Stimulated activated CD4-positive, alpha-beta T cell treated with anti-CD3 and anti-CD28 coated beads, Interleukin-12 subunit alpha, Interleukin-12 subunit beta, amount 100 ng/mL, for 48 hours (primary cell): ENCODE measurements at regions not wholly inside any gene's neighbourhood (a gene's known extent, or its start where the extent isn't known, plus 50 kb on each side); places are given as distances from the start of the nearest gene placed in this dataset.
"Not testable (repeated sequence)": the region's sequence is repeated elsewhere in the genome, so short reads cannot be mapped to it uniquely, and the experiment has no call there.

Experiments used
- DNase-seq, 3 donors: peaks; one replicate each; pipeline ENCODE4 v3.0.0-alpha.2; 2020; ENCODE audit warnings: low read depth in 2 of 3, low spot score in 1 of 3

DNA sequence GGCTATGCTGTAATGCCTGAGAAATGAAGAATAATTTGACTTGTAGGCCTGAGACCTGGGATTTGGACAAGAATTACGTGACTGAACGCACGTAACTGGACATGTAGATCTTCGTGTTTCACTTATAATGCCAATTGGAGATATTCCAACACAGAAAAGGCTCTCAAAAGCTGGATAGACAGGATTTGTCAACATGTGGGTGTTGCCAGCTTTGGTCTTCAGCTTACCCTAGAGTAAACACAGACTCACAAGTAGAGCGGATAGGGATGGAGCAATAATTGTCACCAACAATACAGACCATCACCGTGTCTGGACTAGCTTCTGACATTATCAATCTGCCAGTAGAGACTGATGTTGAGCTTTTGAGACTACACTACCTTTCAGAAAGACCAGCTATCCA lies 1511.0 kb upstream of the ADGRL3 start:
- no peak for DNase-seq

DNA sequence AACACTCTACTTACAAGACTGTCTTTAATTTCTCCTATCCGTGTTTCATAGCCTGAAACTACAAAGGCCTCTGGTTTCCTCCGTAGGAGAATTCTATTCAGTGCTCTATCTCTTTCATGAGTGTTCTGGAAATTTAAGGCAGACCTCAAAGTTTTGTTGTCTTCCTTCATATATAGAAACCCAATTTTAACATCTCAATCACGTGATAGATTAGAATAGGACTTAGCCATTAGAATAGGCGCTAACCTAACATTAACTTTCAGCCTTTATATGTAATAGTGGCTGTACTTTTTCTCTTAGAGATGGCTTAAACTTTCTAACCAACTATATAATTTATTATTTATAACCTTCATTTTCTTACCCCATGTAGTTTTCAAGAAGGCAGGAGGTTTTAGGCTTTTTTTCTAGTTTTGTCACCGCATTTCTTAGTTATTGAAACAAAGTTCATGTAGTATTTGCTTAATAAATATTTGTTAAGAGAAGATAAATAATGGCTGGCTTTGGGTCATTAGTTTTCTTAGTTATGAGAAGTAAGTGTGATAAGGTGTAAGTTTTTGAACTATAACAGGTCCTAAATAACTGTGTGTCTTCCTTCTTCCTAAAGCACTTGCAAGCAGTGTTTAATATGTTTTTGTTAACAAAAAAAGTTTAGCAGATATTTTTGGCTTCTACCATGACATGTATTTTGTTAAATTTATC lies 1504.6 kb upstream of the ADGRL3 start:
- DNase-seq: no peak

DNA sequence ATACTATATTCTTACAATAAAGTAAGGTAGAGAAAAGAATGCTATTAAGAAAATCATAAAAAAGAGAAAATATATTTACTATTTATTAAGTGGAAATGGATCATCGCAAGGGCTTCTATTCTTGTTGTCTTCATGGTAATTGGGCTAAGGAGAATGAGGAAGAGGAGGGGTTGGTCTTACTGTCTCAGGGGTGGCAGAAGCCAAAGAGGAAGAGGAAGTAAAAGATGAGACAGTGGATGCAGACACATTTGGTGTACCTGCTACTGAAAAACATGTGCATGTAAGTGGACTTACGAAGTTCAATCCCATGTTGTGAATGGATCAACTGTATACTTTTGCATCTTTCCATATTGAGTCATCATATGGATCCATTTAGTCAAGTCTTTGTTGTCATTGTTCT lies 1502.1 kb upstream of the ADGRL3 start:
- DNase-seq: no peak

DNA sequence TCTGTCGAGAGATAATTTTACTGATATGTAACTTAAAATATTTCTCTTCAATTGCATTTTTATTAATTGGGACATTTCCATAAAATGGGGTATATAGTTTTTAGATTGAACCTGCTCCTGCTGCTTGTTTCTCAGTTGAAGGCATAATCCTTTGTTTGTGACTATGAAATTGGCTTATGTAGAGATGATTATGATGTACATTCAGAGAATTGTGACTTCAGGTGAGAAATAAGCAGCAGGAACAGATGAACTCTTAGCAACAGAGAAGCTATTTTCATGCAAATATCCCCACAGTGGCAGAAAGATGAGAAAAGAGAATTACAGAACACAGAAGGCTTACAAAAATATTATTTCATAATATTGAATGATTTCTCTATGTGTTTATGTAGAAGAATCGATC lies 1499.5 kb upstream of the ADGRL3 start:
- DNase-seq: no peak

- DNase-seq: no peak
These were observed 1495.5 kb upstream of the ADGRL3 start for GRCh38 chr4:59704616-59705015.

DNA sequence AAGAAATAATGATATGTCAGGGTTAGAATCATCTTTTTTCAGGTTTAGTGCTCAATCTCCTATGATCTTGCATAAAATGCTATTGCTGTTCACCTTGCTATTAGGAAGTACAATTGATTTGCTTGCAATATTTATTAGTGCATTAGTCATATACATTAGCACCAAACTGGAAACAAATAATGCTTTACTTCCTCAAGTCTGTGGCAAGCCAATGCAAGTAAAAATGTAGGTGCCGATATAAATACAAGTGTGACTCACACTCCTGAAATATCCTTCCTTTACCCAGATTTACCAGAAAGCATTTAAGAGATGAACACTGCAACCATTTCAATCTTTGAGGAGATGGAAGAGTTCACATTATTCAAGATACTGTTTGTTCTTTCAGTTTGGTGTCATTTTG lies 1487.7 kb upstream of the ADGRL3 start:
- no peak for DNase-seq

- not testable (repeated sequence) for DNase-seq
These were observed 1475.8 kb upstream of the ADGRL3 start for GRCh38 chr4:59724286-59724685.

DNA sequence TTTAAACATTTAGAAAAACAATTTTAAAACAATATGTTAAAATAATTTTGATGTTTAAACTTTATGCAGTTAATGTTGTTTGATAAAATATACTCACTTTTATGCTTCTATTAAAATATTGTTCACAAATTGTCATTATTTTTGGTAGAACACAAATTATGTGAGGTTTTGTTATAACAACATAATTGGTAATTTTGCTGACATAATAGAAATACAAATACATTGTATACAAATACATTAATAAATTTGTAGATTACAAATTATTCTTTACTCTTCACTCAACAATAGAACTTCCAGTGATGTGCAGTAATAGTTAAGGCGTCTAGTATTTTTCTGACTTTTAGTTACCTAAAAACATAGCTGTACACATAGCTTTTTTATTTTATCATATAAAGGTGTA lies 1472.4 kb upstream of the ADGRL3 start:
- DNase-seq: no peak

- no peak for DNase-seq
These were observed 1471.6 kb upstream of the ADGRL3 start for GRCh38 chr4:59728496-59728895.

DNA sequence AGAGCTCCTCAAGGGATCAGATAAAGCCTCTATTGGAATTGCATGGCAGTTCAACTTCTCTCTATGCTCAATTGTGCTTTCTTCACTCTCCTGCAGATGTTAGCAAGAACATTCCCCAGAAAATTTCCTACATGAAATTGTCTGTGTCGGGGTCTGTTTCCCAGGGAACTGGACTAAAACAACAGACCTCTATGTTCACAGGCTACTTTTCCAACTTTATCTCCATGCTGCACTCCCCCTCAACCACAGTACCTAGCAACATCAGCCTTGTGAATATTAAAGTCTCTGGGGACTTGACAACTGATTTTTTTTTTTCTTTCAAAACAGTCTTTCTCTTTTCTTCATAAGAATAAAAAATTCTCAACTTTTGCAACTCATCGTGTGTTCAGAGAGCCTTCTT lies 1470.8 kb upstream of the ADGRL3 start:
- DNase-seq: no peak

DNA sequence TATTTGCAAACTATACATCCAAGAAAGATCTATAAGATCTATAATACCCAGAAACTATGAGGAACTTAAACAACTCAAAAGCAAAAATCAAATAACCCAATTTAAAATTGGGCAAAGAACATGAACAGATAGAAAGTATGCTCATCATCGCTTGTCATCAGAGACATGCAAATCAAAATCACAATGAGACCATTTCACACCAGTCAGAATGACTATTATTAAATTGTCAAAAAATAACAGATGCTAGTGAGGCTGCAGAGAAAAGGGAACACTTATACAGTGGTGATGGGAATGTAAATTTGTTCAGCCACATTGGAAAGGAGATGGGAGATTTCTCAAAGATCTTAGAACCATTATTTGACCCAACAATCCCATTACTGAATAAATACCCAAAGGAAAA lies 1451.7 kb upstream of the ADGRL3 start:
- no peak for DNase-seq

GRCh38 chr4:59759082-59759825 lies 1440.9 kb upstream of the ADGRL3 start:
- DNase-seq: no peak

- no peak for DNase-seq
These were observed 1437.8 kb upstream of the ADGRL3 start for GRCh38 chr4:59762344-59762743.

- DNase-seq: no peak
These were observed 1429.4 kb upstream of the ADGRL3 start for GRCh38 chr4:59770601-59771264.

- DNase-seq: no peak
These were observed 1427.4 kb upstream of the ADGRL3 start for GRCh38 chr4:59772641-59773139.

GRCh38 chr4:59780271-59780670 lies 1419.9 kb upstream of the ADGRL3 start:
- not testable (repeated sequence) for DNase-seq

DNA sequence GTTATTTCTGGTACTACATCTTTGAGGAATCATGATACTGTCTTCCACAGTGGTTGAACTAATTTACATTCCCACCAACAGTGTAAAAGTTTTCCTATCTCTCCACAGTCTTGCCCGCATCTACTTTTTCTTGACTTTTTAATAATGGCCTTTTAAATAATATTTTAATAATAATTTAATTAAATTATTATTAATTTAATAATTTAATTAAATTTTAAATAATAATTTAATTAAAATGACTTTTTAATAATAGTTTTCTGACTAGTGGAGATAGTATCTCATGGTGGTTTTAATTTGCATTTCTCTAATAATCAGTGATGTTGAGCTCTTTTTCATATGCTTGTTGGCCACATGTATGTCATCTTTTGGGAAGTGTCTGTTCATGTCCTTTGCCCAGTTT lies 1395.0 kb upstream of the ADGRL3 start:
- DNase-seq: no peak

- no peak for DNase-seq
These were observed 1385.6 kb upstream of the ADGRL3 start for GRCh38 chr4:59814402-59815010.

- DNase-seq: no peak
These were observed 1381.5 kb upstream of the ADGRL3 start for GRCh38 chr4:59818656-59819055.

DNA sequence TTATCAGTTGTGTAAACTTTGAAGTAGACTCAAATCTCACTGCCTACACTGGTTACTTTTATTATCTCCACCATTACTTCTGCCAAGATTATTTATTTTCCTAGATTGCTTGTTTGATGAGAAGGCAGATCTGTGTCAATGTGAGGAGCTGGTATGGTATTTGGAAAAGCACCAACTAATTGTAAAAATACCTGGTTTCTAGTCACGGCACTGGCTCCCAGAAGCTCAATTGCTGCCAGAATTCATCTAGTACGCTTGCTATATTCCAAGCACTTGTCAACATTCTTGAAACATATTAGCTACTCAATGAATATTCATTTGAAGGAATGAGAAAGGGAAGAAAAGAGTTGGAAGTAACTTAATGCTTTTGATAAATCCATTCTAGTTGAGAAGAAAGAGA lies 1376.8 kb upstream of the ADGRL3 start:
- DNase-seq: no peak

DNA sequence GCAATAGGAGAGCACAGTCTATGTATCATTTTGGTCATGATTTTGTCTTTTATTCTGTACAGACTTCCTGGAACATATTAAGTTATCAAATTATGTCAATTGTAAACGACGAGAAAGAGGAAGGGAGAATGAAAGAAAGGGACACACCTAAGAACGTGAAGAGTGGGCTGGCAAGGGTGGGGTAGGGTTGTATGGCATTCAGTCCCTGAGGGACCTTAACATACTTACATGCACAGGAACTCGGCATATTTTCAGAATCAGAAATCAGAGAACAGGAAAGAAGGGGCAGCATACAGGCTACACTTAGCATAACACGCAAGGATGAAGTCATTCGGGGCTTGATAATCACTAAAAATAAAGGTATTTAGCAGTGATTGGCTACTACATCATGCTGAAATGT lies 1375.0 kb upstream of the ADGRL3 start:
- no peak for DNase-seq

DNA sequence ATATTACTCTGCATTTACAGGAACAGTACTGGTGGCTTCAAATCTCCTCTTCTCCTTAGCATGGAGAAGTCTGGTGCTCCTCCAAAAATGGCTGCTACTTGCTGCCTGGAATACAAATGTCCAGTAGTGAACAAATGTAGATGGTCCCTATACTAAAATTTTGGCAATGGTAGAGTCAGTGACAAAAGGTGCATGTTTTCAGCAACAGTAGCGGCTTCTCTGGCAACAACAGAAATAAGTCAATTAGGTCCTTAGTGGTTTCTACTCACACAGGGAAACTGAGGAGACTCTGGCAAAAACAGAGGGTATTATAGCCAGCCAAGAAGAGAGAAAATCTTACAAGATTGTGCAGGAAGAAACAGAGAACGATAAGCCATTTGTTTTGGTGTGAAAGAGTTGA lies 1368.4 kb upstream of the ADGRL3 start:
- no peak for DNase-seq
